Effector CD8-positive, alpha-beta T cell (primary cell): ENCODE measurements at regions not wholly inside any gene's neighbourhood (a gene's known extent, or its start where the extent isn't known, plus 50 kb on each side); places are given as distances from the start of the nearest gene placed in this dataset.

ENCODE experiments used
- DNase-seq: peaks from one replicate; lab custom pipeline; 2025; lab: John Stamatoyannopoulos, UW

DNA sequence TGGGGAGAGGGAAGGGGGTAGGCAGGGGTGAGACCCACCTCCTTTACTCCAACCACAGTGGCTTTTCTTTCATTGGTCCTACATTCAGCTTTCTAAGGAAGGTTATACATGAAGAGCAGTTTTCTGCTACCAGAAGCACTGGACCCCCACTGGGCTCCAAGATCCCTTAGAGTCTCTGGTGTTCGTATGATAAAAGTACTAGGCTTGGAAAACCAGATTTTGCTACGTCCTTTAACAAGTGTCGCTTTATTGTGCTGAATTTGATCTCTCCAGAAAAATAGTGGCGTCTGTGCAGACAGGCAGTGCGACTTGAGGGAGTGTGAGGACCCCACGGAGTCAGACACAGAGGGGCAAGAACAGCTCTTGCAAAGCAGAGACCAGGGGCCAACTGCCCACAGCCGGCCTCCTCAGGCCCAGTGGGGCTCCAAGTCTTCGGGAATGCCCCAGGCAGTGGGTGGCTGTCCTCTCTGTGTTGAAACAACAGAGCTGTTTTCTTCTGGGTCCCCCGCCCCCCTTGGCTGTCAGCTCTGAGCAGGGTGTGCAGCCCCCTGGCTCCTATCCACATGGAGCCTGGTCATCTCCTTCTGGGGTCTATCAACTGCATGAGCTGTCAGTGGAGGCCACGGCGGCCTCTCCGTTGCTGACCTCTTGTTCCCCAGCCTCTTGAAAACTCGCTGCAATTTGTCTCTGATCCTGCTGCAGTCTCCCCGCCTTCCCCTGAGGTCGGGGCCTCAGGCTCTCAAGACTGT lies 333.2 kb downstream of the RPS24 start:
- DNase-seq, result no peak

DNA sequence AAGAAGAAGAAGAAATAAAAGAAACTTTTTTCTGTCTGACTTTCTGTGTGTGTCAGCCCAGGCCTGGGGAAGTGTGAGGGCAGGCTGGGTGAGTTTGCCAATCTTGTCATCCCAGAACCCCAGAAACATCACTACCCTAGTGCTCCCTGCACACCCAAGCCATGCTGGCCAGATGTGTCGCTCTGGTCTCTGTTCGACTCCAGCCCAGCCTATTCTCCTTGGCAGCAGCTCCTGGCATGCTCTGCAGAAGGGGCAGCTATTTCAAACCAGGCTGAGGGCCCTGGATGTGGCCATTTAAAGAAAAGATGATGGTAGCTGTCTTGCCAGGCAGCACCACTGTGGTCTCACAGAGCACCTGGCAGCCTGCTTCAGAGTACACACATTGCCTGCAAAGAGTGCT lies 334.1 kb downstream of the RPS24 start:
- no peak for DNase-seq

DNA sequence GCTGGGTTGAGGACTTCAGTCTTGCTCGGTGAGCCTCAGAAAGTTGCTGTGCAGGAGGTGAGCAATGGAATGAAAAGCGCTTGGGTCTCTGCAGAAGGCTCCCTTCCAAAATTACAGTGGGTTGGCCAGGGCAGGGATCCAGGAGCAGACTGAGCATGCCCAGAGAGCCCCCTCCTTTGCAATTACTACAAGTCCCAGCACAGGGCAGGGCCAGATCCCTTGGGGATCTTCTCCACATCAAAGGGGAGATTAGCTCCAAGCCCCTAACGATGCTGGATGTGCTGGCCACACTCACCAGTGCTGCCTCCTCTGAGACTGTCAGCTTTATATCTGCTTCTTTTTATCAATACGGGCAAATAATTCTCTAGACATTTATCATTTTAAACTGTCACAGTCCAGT lies 337.5 kb downstream of the RPS24 start:
- no peak for DNase-seq

DNA sequence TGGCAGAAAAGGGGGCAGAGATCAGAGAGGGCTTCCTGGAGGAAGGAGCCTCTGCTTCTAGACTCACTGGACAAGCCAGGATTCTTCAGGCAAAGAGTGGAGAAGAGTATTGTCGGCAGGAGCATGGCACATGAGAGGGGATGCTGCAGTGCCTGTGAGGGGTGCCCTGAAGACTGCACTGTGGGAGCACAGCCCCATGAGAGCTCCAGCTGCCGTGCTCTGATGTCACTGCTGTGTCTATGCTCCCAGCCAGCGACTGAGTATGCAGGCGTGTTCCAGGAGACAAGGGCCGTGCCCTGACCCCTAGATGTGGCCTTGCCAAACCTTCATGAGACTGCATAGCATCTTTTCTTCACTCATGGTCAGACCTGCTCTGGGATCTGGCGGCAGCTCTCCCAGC lies 339.1 kb downstream of the RPS24 start:
- no peak for DNase-seq

DNA sequence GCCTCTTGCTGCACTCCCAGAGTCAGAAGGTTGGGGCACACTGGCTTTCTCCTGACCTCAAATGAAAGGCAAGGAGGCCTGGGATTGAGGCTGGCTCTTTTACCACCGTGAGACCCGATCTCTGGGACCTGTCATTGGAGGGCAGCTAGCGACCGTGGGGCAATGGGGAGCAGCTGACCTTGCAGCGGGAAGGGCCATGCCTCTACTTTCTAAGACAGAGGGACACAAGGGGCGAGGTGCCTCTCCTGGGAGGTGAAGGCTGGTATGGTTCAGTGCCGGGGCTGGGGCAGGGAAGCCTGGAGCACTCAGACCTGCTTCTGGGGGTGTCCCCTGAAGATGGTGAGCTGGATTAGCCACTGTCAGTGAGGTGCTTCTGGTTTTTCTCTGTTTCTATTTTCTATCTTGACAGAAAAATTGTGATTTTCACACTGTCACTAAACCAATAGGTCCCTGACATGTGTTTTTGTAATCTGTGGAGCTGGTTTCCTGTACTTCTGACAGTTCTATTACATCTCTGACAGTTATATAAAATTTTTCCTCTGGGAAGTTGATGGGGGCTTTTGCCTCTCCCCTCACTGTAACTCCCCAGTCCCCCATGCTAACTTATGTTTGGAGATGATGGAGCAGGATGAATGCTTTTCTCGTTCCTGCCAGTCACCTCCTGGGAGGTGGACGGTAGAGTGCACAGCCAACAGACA lies 340.8 kb downstream of the RPS24 start:
- DNase-seq, result no peak

DNA sequence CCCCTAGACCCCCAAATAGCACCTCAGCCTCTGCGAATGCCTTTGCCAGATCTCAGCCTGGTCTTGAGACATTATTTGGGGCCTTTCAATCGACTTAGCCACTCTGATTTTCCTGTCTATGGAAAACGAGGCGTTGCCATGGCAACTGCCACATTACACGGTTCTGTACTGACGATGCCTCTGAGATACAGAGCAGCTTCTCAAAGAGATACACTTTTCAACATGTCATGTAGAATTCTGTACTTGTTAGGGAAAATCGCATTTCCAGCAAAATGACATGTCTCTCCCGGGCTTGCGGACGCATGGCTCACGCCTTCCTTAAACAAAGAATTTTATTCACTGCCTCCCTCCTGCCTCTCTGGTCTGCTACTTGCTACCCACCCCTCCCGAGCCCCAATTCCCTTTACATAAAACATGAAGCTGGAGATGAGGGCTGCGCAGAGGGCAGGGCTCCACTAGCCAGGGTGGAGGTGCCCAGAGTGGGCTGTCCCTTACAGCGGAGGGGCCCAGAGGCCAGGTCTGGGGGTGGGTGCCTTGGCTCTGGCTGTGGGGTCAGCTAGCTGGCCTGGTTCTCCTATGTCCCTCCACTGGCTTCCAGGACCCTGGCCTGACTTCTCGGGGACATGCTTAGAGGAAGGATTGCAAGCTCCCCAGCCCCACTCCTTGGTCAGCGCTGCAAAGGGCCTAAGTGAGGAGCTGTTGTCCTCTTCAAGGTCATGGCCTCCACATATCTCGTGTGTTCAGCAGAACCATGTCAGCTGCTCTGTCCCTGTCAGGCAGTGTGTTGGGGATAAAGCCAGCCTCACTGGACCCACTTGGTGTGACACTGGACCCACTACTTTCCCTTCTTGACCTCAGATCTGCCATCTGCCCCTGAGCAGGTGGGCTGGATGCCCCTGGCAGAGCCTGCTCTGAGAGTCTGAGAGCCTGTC lies 342.5 kb downstream of the RPS24 start:
- DNase-seq, result no peak

DNA sequence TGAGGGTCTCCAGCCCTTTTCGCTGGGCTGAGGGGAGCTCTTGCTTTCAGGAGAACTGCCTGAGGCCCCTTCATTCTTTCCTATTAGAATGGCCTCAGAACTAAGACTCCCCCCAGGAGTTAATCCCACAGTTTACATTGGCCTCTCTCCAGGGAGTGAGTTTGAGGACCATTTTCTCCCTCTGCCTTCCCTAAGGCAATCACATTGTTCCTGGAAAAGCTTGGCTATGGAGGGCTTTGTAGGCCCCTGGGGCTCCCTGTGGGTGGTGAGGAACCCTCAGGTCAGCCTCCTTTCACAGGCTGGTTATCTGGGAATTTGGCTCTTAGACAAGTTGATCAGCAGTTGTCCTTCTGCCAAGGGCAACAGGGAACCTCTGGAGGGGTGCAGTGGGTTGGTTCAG lies 343.7 kb downstream of the RPS24 start:
- no peak for DNase-seq

DNA sequence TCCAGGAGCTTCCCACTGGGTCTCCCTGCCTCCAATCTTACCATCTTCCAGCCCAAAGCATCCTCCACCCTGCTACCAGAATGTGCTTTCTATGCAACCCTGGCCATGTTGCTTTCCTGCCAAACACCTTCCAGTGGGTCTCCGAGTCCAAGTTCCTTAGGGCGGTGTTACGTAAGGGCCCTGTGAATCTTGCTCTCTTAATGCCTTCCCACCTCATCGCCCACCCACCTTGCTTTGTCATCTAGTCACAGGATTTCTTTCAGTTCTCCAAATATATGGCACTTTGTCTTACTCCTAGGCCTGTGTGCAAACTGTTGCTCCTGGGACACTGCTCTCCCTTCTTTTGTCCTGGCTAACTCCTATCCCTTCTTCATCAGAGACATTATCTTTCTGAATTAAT lies 344.5 kb downstream of the RPS24 start:
- no peak for DNase-seq

DNA sequence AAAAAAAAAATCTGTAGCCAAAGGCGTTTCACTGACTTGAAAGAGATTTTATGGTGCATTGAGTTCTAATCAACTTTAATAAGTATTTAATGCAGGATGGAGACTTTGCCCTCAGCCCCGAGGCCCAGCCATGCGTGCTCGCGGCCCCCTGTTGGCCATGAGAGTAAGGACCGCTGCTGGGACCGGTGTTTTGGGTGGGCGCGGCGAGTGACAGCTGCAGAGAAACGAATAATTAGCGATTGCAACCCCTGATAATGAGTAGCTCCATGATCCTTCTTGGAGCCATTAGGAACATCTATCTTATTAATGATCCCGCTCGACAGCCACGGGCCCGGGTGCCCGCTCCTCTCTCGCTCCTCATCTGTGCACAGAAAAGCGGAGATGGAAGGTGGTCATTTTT lies 347.4 kb downstream of the RPS24 start:
- DNase-seq, result no peak

DNA sequence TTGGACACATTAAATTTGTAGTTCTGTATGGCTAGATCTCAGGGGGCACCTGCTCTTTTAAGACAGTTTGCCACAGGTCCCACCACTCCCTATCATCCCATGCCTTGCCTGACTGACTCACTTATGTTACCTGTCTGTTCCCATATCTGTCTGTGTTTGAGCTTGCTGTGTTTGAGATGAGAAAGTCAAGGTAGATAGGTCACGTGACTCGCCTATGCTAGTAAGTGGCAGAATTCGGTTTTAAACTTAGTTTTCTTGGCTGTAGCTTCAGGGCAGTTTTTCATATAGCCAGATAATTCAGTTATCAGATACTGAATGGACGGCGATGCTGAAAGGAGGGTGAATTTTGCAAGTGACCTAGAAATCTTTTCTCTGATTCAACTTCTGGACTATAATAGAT lies 348.4 kb downstream of the RPS24 start:
- DNase-seq, result no peak

DNA sequence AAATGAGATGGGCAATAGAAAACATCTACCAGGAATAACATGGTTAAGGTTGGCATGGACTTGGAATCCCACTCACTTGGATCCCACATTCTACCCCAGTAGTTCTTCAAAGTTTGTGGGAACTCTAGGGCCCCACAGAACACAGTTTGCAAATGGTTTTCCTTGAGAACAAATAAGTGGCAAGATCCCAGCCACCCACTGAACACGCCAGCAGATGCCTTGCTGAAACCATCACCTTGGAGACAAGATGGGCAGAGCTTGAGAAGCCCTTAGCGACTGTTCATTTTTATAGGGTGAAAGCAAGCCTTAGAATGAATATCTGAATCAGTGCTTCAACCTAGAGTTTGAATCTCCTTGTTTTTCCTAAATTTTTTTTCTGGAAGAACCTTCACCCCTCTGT lies 349.1 kb downstream of the RPS24 start:
- no peak for DNase-seq

DNA sequence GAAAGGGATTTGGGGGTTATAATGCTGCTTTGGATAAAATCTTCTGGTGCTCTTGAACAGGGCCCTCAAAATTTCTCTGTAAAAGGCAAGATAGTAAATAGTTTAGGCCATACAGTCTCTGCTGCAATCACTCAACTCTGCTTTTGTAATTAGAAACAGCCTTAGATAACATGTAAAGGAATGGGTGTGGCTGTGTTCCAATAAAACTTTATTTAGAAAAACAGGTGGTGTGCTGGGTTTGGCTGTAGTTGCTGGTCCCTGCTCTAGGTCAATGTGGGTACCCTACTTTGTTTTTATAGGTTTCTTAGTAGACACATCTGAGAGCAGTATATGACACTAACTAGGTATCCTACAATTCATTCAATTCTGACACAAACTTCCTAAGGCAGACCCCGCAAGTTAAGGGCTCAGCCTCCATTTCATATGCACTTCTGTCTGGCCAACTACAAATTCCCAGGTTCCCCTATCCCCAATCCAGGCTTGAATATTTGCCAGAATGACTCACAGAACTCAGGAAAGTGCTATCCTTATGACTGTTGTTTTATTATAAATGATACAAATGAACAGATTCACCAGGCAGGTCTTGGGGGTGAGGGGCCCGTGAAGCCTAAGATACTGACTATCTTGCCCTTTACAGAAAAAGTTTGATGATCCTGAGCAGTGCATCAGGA lies 349.9 kb downstream of the RPS24 start:
- DNase-seq, result no peak

DNA sequence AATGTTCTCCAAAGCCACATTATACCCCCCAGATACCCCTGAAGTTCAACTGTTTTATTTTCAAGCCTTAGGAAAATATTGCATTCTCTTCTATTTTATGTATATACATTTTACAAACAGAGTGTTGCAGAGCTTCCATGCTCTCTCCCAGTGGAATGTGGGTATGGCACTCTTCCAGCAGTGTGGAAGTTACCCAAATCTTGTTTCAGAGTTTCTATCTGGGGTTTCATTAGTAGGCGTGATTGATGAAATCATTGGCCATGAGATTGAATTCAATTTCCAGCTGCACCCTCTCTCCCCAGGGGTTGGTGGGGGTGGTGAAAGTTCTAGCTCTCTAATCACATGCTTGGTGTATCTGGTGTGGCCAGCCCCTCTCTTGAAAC lies 350.4 kb downstream of the RPS24 start:
- no peak for DNase-seq

DNA sequence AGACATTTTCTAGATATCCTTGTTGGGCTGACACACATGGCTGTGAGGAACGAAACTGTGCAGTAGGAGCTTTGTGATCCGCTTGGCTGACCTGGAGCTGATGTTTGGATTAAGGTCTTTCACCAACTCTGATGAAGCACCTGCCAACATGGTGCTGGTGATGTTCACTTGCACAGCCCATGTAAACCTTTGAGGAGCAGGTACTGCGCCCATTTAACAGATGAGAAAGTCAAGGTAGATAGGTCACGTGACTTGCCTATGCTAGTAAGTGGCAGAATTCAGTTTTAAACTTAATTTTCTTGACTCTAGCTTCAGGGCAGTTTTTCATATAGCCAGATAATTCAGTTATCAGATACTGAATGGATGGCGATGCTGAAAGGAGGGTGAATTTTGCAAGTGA lies 351.9 kb downstream of the RPS24 start:
- DNase-seq, result no peak

DNA sequence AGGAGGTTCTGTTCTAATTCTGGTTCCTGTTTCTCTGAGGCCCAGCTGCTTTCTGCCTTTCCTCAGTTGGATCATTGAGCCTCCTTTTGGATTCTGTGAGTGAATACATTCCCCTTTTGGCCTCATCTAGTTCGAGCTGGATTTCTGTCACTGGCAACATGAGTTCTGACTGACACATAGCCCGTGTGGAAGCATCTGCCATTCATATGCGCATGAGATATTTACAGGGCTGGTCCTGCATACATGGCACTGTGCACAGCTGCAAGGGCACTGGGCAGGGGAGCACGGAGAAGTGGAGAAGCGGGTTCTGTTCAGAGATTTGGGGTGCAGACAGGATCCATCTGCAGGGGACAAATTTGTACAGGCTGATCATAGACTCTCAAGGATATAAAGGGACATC lies 352.8 kb downstream of the RPS24 start:
- DNase-seq, result no peak

DNA sequence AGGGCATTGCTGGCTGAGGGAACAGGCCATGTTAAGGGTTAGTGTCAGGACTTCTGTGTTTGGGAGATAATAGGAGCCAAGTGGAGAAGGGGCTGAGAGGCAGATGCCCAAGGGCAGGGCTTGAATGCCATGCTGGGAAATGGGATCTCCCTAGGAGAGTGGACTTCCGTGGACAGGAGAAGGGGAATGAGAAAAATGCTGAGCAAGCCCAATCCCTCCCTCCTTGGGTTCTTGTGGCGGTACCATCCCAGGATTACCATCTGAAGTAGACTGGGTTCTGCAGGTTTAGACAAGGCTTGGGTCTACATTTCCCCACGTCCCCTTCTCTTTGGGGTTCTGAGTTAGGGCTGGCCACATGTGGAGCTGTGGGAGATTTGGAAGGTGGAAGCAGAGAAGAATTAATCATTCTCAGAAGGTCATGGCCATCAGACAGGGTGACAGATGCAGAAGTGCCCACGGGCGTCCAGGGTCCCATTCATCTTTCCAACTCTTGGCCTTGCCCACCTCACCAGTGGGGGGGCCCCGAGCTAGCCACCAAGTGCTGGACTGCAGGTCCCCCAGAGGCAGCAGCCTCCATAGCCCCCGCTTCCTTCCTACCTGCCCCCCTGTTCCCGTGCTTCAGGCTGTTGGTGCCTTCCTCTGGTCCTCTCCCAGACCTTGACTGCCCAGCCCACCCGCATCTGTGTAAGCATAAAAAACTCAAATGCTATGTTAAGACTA lies 354.8 kb downstream of the RPS24 start:
- DNase-seq, result no peak

DNA sequence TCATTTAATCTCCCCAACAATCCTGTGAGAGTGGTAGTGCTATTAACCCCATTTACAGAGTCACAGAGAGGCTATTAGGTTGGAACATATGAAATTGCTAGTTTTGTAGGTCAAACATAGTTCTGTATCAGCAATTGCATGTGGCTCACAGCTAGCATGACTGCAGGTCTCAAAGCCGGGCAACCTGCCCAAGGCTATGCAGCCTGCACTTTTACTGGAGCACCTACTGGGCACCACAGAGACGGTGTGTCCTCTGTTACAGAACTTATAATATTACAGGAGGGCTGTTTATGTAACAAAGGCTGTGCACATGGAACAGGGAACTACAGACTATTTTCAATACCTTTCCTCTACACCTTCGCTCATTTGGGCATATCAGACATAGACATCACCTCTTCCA lies 355.8 kb downstream of the RPS24 start:
- DNase-seq, result no peak

DNA sequence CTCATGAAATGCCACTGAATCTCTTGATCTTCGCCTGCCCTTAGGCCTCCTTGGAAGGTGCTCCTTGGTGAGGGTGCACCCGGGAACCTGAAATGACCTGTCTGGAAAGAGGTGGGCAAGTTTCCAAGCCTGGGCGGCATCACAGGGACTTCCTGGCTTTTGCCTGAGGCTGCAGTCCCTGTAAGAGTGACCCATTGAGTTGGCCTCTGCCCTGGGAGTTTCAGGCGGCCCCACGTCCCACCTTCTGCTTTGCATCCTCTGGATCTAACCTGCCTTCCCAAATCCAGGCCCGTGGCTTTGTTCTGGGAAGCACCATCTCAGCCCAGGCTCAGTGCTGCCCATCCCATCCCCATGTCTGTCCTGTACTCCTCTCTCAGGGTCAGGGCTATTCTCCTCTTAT lies 356.4 kb downstream of the RPS24 start:
- DNase-seq, result no peak

DNA sequence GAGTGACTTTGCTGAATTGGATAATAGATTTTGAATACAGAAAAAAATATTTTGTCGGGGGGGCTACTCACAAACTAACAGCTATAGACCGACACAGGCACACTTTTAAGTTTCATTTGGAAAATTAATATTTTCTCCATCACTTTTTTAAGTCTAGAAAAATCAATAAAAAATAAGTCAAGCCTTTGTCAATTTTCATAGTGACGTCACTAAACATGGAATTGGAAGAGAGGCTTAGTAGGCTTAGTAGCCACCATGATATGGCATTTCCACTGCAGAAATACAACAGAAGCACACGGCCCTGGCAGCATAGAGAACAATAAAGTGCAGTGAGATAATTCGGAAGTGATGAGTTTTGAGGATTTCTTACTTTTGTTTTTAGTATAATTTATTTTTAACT lies 357.2 kb downstream of the RPS24 start:
- no peak for DNase-seq

DNA sequence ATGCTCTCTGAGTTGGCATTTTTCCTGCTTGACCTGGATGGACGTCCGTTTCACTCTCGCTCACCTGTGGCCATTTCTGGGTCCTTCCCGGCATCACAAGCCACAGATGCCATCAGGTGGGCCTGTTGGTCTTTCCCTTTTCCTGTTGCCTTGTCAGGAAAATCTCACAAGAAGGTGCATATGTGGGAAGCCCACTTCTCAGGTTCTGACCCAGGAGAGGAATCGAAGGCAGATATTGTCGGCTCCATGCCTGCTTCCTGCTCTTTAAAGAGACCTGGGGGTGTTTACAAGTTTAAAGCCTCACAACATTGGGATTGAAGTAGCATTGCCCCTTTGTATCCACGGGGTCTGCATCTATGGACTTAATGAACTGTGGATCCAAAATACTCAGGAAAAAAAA lies 357.9 kb downstream of the RPS24 start:
- no peak for DNase-seq

DNA sequence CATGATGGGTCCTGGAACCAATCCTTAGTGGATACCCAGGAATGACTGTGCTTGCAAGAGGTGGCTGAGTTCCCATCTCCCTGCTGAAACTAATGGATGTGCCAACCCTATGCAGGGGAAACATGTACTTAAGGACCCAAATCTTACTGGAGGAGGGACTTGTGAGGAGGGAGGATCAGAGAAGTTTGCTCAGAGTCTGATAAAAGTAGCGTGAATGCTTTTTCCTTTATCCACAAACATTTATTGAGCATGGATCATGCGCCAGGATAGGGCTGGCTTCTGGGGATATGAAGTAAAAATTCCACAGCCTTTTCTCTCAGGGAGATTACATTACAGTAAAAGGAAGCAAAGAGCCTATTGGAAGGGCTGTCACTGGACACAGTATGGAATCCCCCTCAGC lies 358.5 kb downstream of the RPS24 start:
- DNase-seq, result no peak

DNA sequence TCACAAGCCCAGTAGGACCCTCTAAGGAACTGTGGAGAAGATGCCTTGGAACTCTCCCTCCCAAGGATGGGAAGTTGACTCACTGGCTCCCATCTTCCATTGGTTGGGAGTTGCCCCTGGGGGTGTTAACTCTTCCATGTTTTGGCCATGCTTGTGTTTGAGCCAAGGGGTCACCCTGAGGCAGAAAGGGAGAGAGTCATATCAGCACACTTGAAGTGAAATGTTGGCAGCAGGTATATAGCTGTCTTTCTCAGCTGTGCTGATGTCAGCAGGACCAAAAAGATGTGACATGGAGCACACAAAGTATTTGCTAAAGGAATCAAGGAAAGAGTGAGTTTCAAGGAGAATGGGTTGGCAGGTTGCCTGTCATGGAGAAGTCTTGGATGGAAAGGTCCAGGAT lies 359.4 kb downstream of the RPS24 start:
- no peak for DNase-seq
